Neuronal stem cell (in vitro differentiated cells): ENCODE measurements at regions not wholly inside any gene's neighbourhood (a gene's known extent, or its start where the extent isn't known, plus 50 kb on each side); places are given as distances from the start of the nearest gene placed in this dataset.
A peak's percentile ranks its signal among the peaks of the same experiment; 100 is the strongest.

Experiments
- DNase-seq: peaks from one replicate; pipeline ENCODE4 v3.0.0-alpha.2; 2013; ENCODE audit warnings: low spot score
- H2AFZ ChIP-seq: one replicate; pipeline ENCODE4 v1.6.1; 2013; ENCODE audit warnings: mild to moderate bottlenecking, low read length, inconsistent platforms
- H2AK5ac ChIP-seq: 2 replicates; pipeline ENCODE4 v1.6.1; 2013; ENCODE audit warnings: low read depth, mild to moderate bottlenecking, inconsistent platforms, low read length, moderate library complexity, mixed read lengths
- H2BK120ac ChIP-seq: 2 replicates; pipeline ENCODE4 v1.6.1; 2013; ENCODE audit warnings: low read depth, mild to moderate bottlenecking, inconsistent platforms, low read length, moderate library complexity, mixed read lengths
- H2BK12ac ChIP-seq: one replicate; pipeline ENCODE4 v1.6.1; 2013; ENCODE audit warnings: low read length, inconsistent platforms
- H2BK15ac ChIP-seq: 2 replicates; pipeline ENCODE4 v1.6.1; 2013; ENCODE audit warnings: mild to moderate bottlenecking, low read length, inconsistent platforms, mixed read lengths
- H2BK5ac ChIP-seq: one replicate; pipeline ENCODE4 v1.6.1; 2013; ENCODE audit warnings: inconsistent platforms, mild to moderate bottlenecking, low read length, moderate library complexity
- H3K14ac ChIP-seq: one replicate; pipeline ENCODE4 v1.6.1; 2013; ENCODE audit warnings: low read length, inconsistent platforms
- H3K18ac ChIP-seq: 2 replicates; pipeline ENCODE4 v1.6.1; 2013; ENCODE audit warnings: low read length, inconsistent platforms
- H3K23ac ChIP-seq: 2 replicates; pipeline ENCODE4 v1.6.1; 2013; ENCODE audit warnings: low read depth, mild to moderate bottlenecking, mixed read lengths, low read length, inconsistent platforms; ENCODE audit not compliant: poor library complexity
- H3K27ac ChIP-seq: replicated peaks from 3 replicates; pipeline ENCODE4 v1.5.1; 2013; ENCODE audit warnings: low read length, inconsistent platforms
- H3K27me3 ChIP-seq, 3 experiments: 2 replicates each; pipeline ENCODE4 v1.6.1; 2013; ENCODE audit warnings: low read length in 3 of 3, mild to moderate bottlenecking in 2 of 3, inconsistent platforms in 1 of 3, low read depth in 1 of 3, mixed read lengths in 1 of 3, moderate library complexity in 1 of 3; ENCODE audit not compliant: control insufficient read depth in 3 of 3, insufficient read depth in 3 of 3
- H3K36me3 ChIP-seq, 2 donors: replicated peaks in 1 of 2; 2 replicates each; pipeline ENCODE4 v1.6.1; 2013; ENCODE audit warnings: low read length in 2 of 2; ENCODE audit not compliant: control insufficient read depth in 2 of 2, insufficient read depth in 2 of 2
- H3K4ac ChIP-seq: 2 replicates; pipeline ENCODE4 v1.6.1; 2013; ENCODE audit warnings: inconsistent platforms, mild to moderate bottlenecking, low read length, moderate library complexity
- H3K4me1 ChIP-seq, 2 donors: 1 replicate in 1 of 2; 2 replicates in 1 of 2; pipeline ENCODE4 v1.6.1; 2013; ENCODE audit warnings: low read length in 2 of 2, low read depth in 1 of 2; ENCODE audit not compliant: control insufficient read depth in 2 of 2, insufficient read depth in 1 of 2
- H3K4me2 ChIP-seq: one replicate; pipeline ENCODE4 v1.6.1; 2013; ENCODE audit warnings: mild to moderate bottlenecking, low read length, inconsistent platforms; ENCODE audit not compliant: insufficient read depth, poor library complexity, severe bottlenecking
- H3K4me3 ChIP-seq, 2 donors: 2 replicates each; pipeline ENCODE4 v1.5.1; 2013; ENCODE audit warnings: low read length in 2 of 2, mild to moderate bottlenecking in 2 of 2, inconsistent platforms in 1 of 2, moderate library complexity in 1 of 2
- H3K79me1 ChIP-seq: one replicate; pipeline ENCODE4 v1.6.1; 2013; ENCODE audit warnings: low read depth, mild to moderate bottlenecking, inconsistent platforms, low read length, moderate library complexity
- H3K9ac ChIP-seq: one replicate; pipeline ENCODE4 v1.6.1; 2013; ENCODE audit warnings: mild to moderate bottlenecking, low read depth, low read length, inconsistent platforms; ENCODE audit not compliant: poor library complexity
- H3K9me3 ChIP-seq, 2 donors: replicated peaks in 1 of 2; 2 replicates each; pipeline versions ENCODE3 to v1.6.1; 2013; ENCODE audit warnings: low read length in 2 of 2, mild to moderate bottlenecking in 2 of 2, inconsistent platforms in 1 of 2, low read depth in 1 of 2, mixed read lengths in 1 of 2, moderate library complexity in 1 of 2; ENCODE audit not compliant: control insufficient read depth in 2 of 2, insufficient read depth in 1 of 2
- H4K8ac ChIP-seq: one replicate; pipeline ENCODE4 v1.6.1; 2013; ENCODE audit warnings: low read depth, mild to moderate bottlenecking, inconsistent platforms, low read length, moderate library complexity
- H4K91ac ChIP-seq: one replicate; pipeline ENCODE4 v1.6.1; 2013; ENCODE audit warnings: low read length, low read depth, mild to moderate bottlenecking, inconsistent platforms; ENCODE audit not compliant: poor library complexity
- WGBS, 2 donors: extraction: QIAGEN DNeasy Blood & Tissue Kit; methylation state at CpG; one replicate each; pipeline ENCODE4 v1.1.7; 2013; ENCODE audit warnings: missing lambda C conversion rate in 2 of 2, mixed read lengths in 1 of 2; ENCODE audit not compliant: insufficient read length in 2 of 2, insufficient replicate concordance in 1 of 2; ENCODE audit errors: extremely low coverage in 2 of 2; 5-methylcytosine and 5-hydroxymethylcytosine counted together

GRCh38 chr14:53741479-53742232 lies 215.0 kb downstream of the BMP4 start:
- Histone ChIP-seq H3K4me3 (no peak overlapping the region), H2BK15ac (no peak overlapping the region), H3K27me3 (no peaks in the 10 kb centered on the region)

GRCh38 chr14:53740570-53740969 lies 216.1 kb downstream of the BMP4 start:
- peaks cover 1 to 4% of the 10 kb centered on the region in 2 donors for H3K4me1 ChIP-seq
- no peak overlapping the region for H2BK15ac ChIP-seq
- H3K27me3 ChIP-seq = no peaks in the 10 kb centered on the region
- no peak overlapping the region for H3K14ac ChIP-seq
- no peak overlapping the region for H3K18ac ChIP-seq
- no peaks in the 10 kb centered on the region for H3K9me3 ChIP-seq
- H3K4me2 ChIP-seq = no peak overlapping the region
- H2BK12ac ChIP-seq = no peak overlapping the region
- no peak overlapping the region for H2BK5ac ChIP-seq
- no peak overlapping the region for H3K4me3 ChIP-seq
- no peak overlapping the region for H4K8ac ChIP-seq
- H4K91ac ChIP-seq = no peak overlapping the region
- H3K4ac ChIP-seq = no peak overlapping the region
- no peak overlapping the region for H3K27ac ChIP-seq
- no peak overlapping the region for H2AFZ ChIP-seq
- H2BK120ac ChIP-seq = no peak overlapping the region
- H3K36me3 ChIP-seq = no peaks in the 10 kb centered on the region
- H2AK5ac ChIP-seq = no peak overlapping the region
- H3K23ac ChIP-seq = no peak overlapping the region
- no peaks in the 10 kb centered on the region for H3K79me1 ChIP-seq
- no peak for DNase-seq
- H3K9ac ChIP-seq = no peak overlapping the region

More at GRCh38 chr14:53741479-53742232, 215.0 kb downstream of the BMP4 start:
- Histone ChIP-seq H3K4me1 (peaks cover 0 to 4% of the 10 kb centered on the region in 2 donors), H3K79me1 (no peaks in the 10 kb centered on the region), H2BK120ac (no peak overlapping the region), H3K9ac (no peak overlapping the region), H2AK5ac (no peak overlapping the region), H3K9me3 (no peaks in the 10 kb centered on the region), H3K27ac (peak overlapping the region; percentile 33), H4K8ac (no peak overlapping the region), H3K14ac (no peak overlapping the region), H3K18ac (no peak overlapping the region), H3K23ac (no peak overlapping the region), H3K4ac (no peak overlapping the region), H2BK5ac (no peak overlapping the region), H2AFZ (no peak overlapping the region), H3K36me3 (no peaks in the 10 kb centered on the region), H4K91ac (no peak overlapping the region), H3K4me2 (no peak overlapping the region), H2BK12ac (no peak overlapping the region)
- no CpG with 5 or more reads among the region's 5 CpGs for WGBS, 2 donors
- DNase-seq = no peak

GRCh38 chr14:53735916-53736315 lies 220.7 kb downstream of the BMP4 start:
- no peak overlapping the region for H2BK120ac ChIP-seq
- no peak overlapping the region for H2AK5ac ChIP-seq
- H3K4me2 ChIP-seq = no peak overlapping the region
- no peaks in the 10 kb centered on the region for H3K9me3 ChIP-seq
- H3K4me3 ChIP-seq = no peak overlapping the region
- no peak overlapping the region for H3K27ac ChIP-seq
- H3K18ac ChIP-seq = no peak overlapping the region
- no peak for DNase-seq
- H3K4ac ChIP-seq = no peak overlapping the region
- no peak overlapping the region for H3K14ac ChIP-seq
- H3K9ac ChIP-seq = no peak overlapping the region
- H4K91ac ChIP-seq = no peak overlapping the region
- H2AFZ ChIP-seq = no peak overlapping the region
- H3K4me1 ChIP-seq = peaks cover 0 to 1% of the 10 kb centered on the region in 2 donors
- H3K36me3 ChIP-seq = no peaks in the 10 kb centered on the region
- H2BK5ac ChIP-seq = no peak overlapping the region
- H4K8ac ChIP-seq = no peak overlapping the region
- H2BK15ac ChIP-seq = no peak overlapping the region
- WGBS, 2 donors = no CpG with 5 or more reads among the region's 2 CpGs
- H3K23ac ChIP-seq = no peak overlapping the region
- no peak overlapping the region for H2BK12ac ChIP-seq
- H3K79me1 ChIP-seq = no peaks in the 10 kb centered on the region
- H3K27me3 ChIP-seq = no peaks in the 10 kb centered on the region

- no peak overlapping the region for H2BK5ac ChIP-seq
- peaks cover 0 to 6% (median 0%) of the 10 kb centered on the region in 3 experiments for H3K27me3 ChIP-seq
- H3K9ac ChIP-seq = no peak overlapping the region
- no peaks in the 10 kb centered on the region for H3K79me1 ChIP-seq
- no peak overlapping the region for H3K4me2 ChIP-seq
- no peak overlapping the region for H3K4ac ChIP-seq
- H2BK15ac ChIP-seq = no peak overlapping the region
- no peak overlapping the region for H4K8ac ChIP-seq
- DNase-seq = no peak
- no peak overlapping the region for H3K27ac ChIP-seq
- no CpG with 5 or more reads among the region's 5 CpGs for WGBS, 2 donors
- H3K4me1 ChIP-seq = no peaks in the 10 kb centered on the region
- H3K14ac ChIP-seq = no peak overlapping the region
- no peaks in the 10 kb centered on the region for H3K9me3 ChIP-seq
- no peak overlapping the region for H3K18ac ChIP-seq
- H4K91ac ChIP-seq = no peak overlapping the region
- H3K23ac ChIP-seq = no peak overlapping the region
- no peak overlapping the region for H3K4me3 ChIP-seq
- H2AK5ac ChIP-seq = no peak overlapping the region
- no peak overlapping the region for H2BK12ac ChIP-seq
- H2BK120ac ChIP-seq = no peak overlapping the region
- no peak overlapping the region for H2AFZ ChIP-seq
- H3K36me3 ChIP-seq = no peaks in the 10 kb centered on the region
These were observed 233.4 kb downstream of the BMP4 start for GRCh38 chr14:53723221-53723620.
